SIG-M5 (cell line): ENCODE measurements at regions not wholly inside any gene's neighbourhood (a gene's known extent, or its start where the extent isn't known, plus 50 kb on each side); places are given as distances from the start of the nearest gene placed in this dataset.
A peak's percentile ranks its signal among the peaks of the same experiment; 100 is the strongest.

Experiments used
- DNase-seq: peaks from one replicate; lab custom pipeline; 2025; lab: John Stamatoyannopoulos, UW

- no peak for DNase-seq
These were observed 82.6 kb upstream of the PCGF5 start for GRCh38 chr10:91137822-91138221.

GRCh38 chr10:91140995-91141549 lies 79.4 kb upstream of the PCGF5 start:
- no peak for DNase-seq

DNA sequence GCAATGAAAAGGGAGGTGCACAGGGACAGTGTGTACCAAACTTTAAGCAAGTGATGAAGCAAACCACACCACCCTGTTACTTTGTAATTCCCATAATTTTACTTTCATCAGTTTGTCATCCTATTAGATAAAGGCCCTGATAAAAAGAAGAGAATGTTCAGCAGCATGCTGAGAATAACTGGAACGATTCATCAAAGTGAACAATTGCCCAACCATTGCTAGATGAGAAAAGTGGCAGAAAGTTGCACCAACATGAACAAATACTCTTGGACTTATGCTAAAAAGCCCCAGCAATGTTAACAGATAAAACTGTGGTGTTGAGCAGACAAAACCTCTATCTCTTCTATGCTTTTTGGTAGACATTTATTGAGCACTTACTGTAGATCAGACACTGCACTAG lies 75.5 kb upstream of the PCGF5 start:
- no peak for DNase-seq

DNA sequence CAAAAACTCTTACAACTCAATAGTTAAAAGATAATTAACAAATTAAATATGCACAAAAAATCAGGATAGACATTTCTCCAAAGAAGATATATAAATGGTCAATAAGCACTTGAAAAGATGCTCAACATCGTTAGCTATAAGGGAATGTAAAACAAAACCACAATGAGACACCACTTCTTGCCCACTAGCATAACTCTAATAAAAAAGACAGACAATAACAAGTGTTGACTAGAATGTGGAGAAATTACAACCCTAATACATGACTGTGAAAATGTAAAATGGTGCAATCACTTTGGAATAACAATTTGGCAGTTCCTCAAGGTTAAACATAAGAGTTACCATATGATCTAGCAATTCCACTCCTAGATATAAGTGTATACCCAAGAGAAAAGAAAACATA lies 74.3 kb upstream of the PCGF5 start:
- DNase-seq: no peak

- DNase-seq: no peak
These were observed 70.9 kb upstream of the PCGF5 start for GRCh38 chr10:91149550-91149949.

- no peak for DNase-seq
These were observed 69.8 kb upstream of the PCGF5 start for GRCh38 chr10:91150631-91151030.

DNA sequence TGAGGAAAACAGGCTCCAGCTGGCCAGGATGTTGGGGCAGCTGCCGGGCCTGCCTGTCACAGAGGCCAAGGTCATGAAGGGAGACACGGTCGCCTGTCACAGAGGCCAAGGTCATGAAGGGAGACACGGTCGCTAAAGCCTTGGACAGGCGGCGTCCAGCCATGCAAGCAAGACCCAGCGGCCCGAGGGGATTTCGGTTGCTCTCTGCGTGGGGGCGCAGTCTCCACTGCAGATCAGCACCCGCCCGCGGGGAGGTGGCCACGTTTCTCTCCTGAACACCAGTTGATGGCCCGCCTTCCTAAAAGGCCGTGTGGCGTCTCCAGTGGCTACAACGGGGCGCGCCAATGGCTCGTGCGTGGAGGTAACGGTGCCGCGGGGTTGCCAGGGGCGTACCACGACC lies 67.0 kb upstream of the PCGF5 start:
- DNase-seq: no peak

- no peak for DNase-seq
These were observed 65.6 kb upstream of the PCGF5 start for GRCh38 chr10:91154842-91155241.

GRCh38 chr10:91156196-91156595 lies 64.3 kb upstream of the PCGF5 start:
- DNase-seq: no peak

DNA sequence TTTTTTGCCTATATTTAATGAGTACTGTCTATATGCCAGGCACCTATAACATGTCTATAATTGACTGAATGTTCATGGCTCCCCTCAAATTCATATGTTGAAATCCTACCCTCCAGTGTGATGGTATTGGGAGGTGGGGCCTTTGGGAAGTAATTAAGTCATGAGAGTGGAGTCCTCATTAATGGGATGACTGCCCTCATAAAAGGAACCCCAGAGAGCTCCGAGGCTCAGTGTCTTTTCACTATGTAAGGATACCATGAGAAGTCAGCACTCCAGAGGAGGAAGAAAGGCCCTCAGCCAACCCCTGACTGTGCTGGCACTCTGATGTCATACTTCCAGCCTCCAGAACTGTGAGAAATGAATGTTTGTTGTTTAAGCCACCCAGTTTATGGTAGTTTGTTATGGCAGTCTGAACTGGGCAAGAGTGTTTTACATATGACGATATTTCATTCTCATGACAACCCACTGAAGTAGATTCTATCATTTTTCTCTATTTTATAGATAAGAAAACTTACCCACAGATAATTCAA lies 61.1 kb upstream of the PCGF5 start:
- no peak for DNase-seq

GRCh38 chr10:91162050-91162494 lies 58.4 kb upstream of the PCGF5 start:
- DNase-seq: no peak

GRCh38 chr10:91162495-91163268 lies 57.8 kb upstream of the PCGF5 start:
- no peak for DNase-seq

GRCh38 chr10:91163269-91163868 lies 57.1 kb upstream of the PCGF5 start:
- DNase-seq: no peak

DNA sequence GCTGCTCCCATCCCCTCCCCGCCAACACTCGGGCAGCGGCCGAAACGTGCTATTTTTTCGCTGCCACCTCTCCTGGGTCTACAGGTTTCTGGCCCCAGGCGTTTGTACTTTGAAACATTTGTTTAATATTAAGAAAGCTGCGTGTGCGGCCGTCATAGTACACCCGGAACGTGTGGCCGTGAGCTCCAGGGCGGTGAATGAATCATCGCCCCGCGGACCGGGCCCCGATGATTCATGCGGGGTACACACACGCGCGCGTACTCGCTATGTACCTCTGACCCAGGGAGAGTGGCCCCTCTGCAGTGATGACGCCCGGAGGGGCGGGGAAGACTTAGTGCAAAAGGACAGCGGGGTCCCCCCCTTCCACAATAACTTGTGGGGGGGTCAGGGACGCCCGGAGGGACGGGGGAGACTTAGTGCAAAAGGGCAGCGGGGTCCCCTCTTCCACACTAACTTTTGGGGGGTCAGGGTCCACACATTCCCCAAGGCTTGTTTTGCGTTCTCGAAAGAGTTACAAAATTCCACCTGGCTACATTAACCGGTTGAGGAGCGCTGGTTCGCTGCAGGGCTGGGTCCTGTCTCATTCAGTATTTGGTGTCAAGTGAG lies 56.5 kb upstream of the PCGF5 start:
- peak; percentile 0 for DNase-seq

GRCh38 chr10:91164520-91165065 lies 55.9 kb upstream of the PCGF5 start:
- DNase-seq: no peak

DNA sequence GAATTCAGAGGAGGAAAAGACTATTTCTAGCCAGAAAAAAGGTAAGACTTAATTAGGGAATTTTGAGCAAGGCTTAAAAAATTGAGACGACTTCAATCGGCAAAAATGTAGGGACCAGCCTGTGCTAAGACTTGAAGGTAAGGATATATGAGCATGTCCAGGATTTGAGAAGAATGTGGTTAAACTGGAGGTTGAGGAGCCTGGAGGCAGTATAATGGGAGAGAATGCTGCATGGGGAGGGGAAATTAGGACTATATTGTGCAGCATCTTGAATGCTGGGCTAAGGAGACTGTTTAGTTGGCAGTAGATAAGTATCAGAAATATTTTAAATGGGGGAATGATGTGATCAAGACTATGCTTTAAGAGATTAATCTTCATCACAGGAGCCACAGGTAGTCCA lies 53.1 kb upstream of the PCGF5 start:
- DNase-seq: no peak

DNA sequence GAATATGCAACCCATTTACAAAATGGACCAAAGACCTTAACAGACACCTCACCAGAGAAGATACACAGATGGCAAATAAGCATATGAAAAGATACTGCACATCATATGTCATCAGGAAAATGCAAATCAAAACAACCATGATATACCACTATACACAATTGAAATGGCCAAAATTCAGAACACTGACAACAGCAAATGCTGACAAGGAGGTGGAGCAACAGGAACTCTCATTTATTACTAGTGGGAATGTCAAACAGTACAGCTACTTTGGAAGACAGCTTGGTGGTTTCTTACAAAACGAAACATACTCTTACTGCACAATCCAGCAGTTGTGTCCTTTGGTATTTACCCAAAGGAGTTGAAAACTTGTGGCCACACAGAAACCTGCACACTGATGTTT lies 50.0 kb upstream of the PCGF5 start:
- DNase-seq: no peak
